Type B pancreatic cell (in vitro differentiated cells): ENCODE measurements at regions not wholly inside any gene's neighbourhood (a gene's known extent, or its start where the extent isn't known, plus 50 kb on each side); places are given as distances from the start of the nearest gene placed in this dataset.

ENCODE experiments used
- DNase-seq: peaks from one replicate; pipeline ENCODE4 v3.0.0; 2021; ENCODE audit warnings: mixed read lengths; ENCODE audit not compliant: unreplicated experiment; ENCODE audit errors: extremely low spot score
- H3K27ac Mint-ChIP-seq: 2 replicates; pipeline ENCODE4 v1.8.0; 2021; ENCODE audit warnings: mild to moderate bottlenecking, mixed read lengths
- H3K27me3 Mint-ChIP-seq: 2 replicates; pipeline ENCODE4 v1.8.0; 2021; ENCODE audit warnings: mixed read lengths
- H3K36me3 Mint-ChIP-seq: 2 replicates; pipeline ENCODE4 v1.8.0; 2021; ENCODE audit warnings: mixed read lengths
- H3K4me1 Mint-ChIP-seq: one replicate; pipeline ENCODE4 v1.8.0; 2021; ENCODE audit warnings: mixed read lengths; ENCODE audit not compliant: unreplicated experiment
- H3K4me3 Mint-ChIP-seq: 2 replicates; pipeline ENCODE4 v1.8.0; 2021; ENCODE audit warnings: mild to moderate bottlenecking, mixed read lengths
- H3K9me3 Mint-ChIP-seq: 2 replicates; pipeline ENCODE4 v1.8.0; 2021; ENCODE audit warnings: mixed read lengths
- TF ChIP-seq, protein P1 (sequence below): fragments of 200-600 bp; sonication (generic); conservative IDR thresholded peaks from 2 replicates; pipeline ENCODE4 v1.5.0; 2021; ENCODE audit warnings: antibody characterized with exemption, mild to moderate bottlenecking

DNA sequence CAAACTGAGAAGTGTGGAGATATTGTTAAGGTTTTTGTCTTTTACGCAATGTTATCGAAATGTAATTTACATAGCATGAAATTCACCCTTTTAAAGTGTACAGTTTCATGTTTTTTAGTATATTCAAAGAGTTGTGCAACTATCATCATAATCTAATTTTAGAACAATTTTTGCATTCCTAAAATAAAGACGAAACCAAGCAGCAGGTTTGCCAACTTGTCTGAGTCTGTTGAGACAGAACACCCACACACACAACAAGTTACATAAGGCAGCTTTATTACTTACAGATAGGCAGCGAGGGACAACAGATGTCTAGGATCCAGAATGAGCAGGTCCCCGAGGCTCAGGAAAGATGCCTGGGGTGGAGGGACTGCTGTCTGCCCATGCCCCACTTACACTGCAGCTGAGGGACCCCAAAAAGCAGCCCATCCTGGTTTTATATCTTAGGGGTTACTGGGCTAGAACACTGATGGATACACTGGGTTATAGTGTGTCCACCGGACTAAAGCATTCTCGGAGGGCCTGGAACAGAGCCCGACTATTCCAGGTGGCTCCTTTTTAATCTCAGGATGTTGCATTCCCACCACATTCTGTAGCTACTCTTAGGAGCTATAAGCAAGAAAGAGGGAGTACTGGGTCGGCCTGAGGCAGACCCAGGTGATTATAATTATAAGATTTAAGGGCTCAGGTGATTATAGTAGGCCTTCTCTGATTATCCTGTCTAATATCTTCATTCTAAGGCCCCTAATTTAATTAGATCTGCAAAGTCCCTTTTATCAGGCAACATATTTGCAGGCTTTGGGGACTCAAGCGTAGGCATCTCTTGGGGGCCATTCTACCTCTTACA, 150.2 kb upstream of the DOK6 start:
- Mint-ChIP-seq H3K4me3 (no peak overlapping the region), H3K4me1 (no peaks in the 10 kb centered on the region), H3K36me3 (no peaks in the 10 kb centered on the region), H3K9me3 (no peaks in the 10 kb centered on the region), H3K27me3 (peaks cover 3% of the 10 kb centered on the region), H3K27ac (no peak overlapping the region)
- DNase-seq: no peak
- TF ChIP-seq, protein P1, sequence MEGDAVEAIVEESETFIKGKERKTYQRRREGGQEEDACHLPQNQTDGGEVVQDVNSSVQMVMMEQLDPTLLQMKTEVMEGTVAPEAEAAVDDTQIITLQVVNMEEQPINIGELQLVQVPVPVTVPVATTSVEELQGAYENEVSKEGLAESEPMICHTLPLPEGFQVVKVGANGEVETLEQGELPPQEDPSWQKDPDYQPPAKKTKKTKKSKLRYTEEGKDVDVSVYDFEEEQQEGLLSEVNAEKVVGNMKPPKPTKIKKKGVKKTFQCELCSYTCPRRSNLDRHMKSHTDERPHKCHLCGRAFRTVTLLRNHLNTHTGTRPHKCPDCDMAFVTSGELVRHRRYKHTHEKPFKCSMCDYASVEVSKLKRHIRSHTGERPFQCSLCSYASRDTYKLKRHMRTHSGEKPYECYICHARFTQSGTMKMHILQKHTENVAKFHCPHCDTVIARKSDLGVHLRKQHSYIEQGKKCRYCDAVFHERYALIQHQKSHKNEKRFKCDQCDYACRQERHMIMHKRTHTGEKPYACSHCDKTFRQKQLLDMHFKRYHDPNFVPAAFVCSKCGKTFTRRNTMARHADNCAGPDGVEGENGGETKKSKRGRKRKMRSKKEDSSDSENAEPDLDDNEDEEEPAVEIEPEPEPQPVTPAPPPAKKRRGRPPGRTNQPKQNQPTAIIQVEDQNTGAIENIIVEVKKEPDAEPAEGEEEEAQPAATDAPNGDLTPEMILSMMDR: no peak

DNA sequence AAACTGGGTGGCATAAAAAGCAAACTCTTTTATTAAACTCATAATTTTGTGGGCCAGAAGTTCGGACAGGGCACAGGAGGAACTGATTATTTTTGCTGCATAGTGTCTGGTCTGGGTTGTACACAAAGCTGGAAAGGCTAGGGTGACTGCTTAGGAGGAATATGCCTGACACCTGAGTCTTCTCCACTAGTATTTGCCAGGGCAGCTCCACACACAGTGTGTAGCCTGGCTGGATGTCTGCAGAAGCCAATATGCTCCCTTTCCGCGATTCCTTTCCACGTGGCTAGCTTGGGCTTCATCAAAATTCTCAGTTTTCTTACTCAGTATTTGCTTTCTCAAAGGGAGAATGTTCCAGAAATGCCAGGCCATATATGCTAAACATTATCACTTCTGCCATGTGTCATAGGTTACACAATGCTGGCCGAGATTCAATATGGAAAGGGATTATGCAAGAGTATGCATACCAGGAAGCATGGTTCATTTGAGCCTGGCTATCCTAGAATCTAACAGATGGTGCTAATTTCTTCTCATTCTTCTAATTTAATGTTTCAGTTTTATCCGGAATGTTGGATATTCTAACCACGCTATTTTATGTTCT, 142.7 kb upstream of the DOK6 start:
- H3K4me3 Mint-ChIP-seq: no peak overlapping the region
- H3K4me1 Mint-ChIP-seq: no peaks in the 10 kb centered on the region
- no peaks in the 10 kb centered on the region for H3K27me3 Mint-ChIP-seq
- no peaks in the 10 kb centered on the region for H3K36me3 Mint-ChIP-seq
- TF ChIP-seq, protein P1: no peak
- peaks cover 5% of the 10 kb centered on the region for H3K9me3 Mint-ChIP-seq
- no peak for DNase-seq
- no peak overlapping the region for H3K27ac Mint-ChIP-seq

DNA sequence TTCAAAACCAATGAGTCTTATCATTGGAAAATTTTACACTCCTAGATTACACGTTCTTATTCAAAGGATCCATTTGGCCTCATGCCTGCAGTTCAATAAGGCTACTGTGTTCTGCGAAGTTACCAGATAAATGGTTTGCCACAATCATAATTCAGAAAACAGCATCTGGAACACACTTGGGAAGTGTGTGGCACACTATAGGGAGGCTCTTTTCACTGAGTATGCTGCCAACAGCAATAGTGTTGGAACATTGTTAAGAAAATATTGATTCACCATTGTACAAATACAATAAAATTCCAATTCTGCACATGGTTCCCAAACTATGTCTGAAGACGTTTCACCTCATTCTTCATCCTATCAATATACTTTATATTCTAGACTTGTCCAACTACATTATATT, 141.4 kb upstream of the DOK6 start:
- H3K27ac Mint-ChIP-seq: no peak overlapping the region
- TF ChIP-seq, protein P1: no peak
- no peak for DNase-seq

DNA sequence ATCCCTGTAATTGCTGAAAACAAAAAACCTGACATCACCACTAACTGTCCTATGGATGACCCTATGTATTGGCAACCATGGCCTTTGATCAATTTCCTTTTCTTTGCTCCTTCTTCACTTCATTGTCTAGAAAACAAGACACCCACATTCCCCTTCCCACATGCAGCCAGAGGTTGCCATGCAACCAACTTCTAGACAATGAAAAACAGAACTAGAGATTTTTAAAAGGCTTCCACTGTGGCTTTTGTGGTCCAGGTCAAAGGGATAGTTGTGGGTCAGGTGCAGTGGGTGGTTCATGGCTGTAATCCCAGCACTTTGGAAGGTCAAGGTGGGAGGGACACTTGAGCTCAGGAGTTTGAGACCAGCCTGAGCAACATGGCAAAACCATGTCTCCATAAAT, 139.3 kb upstream of the DOK6 start:
- no peaks in the 10 kb centered on the region for H3K27me3 Mint-ChIP-seq
- H3K9me3 Mint-ChIP-seq: peaks cover 5% of the 10 kb centered on the region
- TF ChIP-seq, protein P1: no peak
- H3K27ac Mint-ChIP-seq: no peak overlapping the region
- no peak for DNase-seq
- no peak overlapping the region for H3K4me3 Mint-ChIP-seq
- H3K4me1 Mint-ChIP-seq: no peaks in the 10 kb centered on the region
- H3K36me3 Mint-ChIP-seq: no peaks in the 10 kb centered on the region

More for the DNA sequence above, 141.4 kb upstream of the DOK6 start:
- no peaks in the 10 kb centered on the region for H3K4me1 Mint-ChIP-seq
- H3K36me3 Mint-ChIP-seq: no peaks in the 10 kb centered on the region
- H3K27me3 Mint-ChIP-seq: no peaks in the 10 kb centered on the region
- no peak overlapping the region for H3K4me3 Mint-ChIP-seq
- H3K9me3 Mint-ChIP-seq: peaks cover 5% of the 10 kb centered on the region

DNA sequence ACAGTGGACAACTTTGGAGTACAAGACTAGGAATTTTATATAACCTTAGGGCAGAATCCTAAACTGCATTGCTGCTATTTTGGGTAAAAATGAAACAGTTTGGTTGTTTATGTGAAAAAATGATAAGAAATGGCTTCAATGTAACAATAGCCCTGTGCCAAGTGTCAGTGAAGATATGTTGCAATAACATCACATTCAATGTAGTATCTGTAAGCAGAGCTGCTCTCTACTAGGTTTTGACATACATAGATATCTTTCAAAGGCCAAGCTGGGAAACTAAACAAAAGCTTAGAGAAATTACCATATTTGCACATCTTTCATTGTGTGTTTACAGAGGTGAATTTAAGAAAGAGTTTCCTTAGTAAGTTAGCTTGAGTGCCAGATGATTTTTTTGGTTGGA, 135.0 kb upstream of the DOK6 start:
- TF ChIP-seq, protein P1: no peak
- H3K4me3 Mint-ChIP-seq: no peak overlapping the region
- no peak overlapping the region for H3K27ac Mint-ChIP-seq
- no peaks in the 10 kb centered on the region for H3K4me1 Mint-ChIP-seq
- no peaks in the 10 kb centered on the region for H3K27me3 Mint-ChIP-seq
- H3K9me3 Mint-ChIP-seq: peaks cover 9% of the 10 kb centered on the region
- no peak for DNase-seq
- no peaks in the 10 kb centered on the region for H3K36me3 Mint-ChIP-seq
